ENCODE measurements at regions not wholly inside any gene's neighbourhood (a gene's known extent, or its start where the extent isn't known, plus 50 kb on each side); places are given as distances from the start of the nearest gene placed in this dataset.
A peak's percentile ranks its signal among the peaks of the same experiment; 100 is the strongest.

DNA sequence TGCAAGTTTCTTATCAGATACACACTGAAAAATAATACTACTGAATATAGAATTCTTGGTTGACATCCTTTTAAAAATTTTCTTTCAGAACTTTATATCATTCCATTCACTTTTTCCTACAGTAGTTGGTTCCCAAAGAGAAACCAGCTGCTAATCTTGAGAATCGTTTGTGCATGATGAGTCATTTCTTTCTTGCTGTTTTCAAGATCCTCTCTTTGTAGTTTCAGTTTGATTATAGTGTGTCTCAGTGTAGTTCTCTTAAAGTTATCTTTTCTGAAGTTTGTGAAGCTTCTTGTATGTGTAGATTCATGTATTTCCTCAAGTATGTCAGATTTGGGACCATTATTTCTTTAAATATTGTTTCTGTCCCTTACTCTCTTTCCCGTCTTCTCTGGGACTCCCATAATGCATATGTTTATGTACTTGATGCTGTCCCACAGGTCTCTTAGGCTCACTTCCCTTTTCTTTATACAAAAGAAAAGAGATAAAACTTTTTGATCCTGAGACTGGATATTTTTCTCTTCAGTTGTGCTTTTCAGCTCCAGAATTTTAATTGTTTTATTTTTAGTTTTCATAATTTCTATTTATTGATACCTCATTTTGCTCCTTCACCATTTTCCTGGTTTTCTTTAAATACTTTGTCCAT lies 801.0 kb downstream of the TDRD15 start:
- 48 to 79% (median 62%) methylated on average over 2 of the region's 2 CpGs for WGBS, 5 donors

DNA sequence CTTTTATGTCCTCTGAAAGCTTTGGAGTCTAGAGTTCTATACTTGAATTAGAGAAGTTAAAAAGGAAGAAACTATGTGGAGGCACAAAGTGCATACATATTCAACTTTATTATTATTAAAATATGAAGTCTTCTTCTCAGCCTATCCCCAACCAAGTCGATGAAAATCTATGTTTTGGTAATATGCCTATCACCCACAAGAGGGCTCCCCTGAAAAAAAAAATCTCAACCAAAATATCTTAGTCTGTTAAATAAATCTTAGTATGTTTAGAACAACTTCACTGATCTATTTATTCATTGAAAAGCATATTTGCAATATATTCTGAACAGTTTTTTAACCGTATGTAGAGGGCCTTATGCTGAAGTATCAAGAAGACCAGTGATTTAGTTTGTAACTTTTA lies 804.5 kb downstream of the TDRD15 start:
- Histone ChIP-seq H3K36me3 (no peaks in the 10 kb centered on the region), H3K4me1 (no peaks in the 10 kb centered on the region), H3K4me3 (no peak overlapping the region), H3K27me3 (no peaks in the 10 kb centered on the region), H3K9me3 (peaks cover 0 to 19% (median 15%) of the 10 kb centered on the region in 4 donors), H3K27ac (no peak overlapping the region)
- TF ChIP-seq POLR2A (IDR thresholded peaks at IDR 0.05) (no peak), POLR2AphosphoS5 (IDR thresholded peaks at IDR 0.05) (no peak), EP300 (IDR thresholded peaks at IDR 0.05) (no peak)
- TF ChIP-seq, protein P1, sequence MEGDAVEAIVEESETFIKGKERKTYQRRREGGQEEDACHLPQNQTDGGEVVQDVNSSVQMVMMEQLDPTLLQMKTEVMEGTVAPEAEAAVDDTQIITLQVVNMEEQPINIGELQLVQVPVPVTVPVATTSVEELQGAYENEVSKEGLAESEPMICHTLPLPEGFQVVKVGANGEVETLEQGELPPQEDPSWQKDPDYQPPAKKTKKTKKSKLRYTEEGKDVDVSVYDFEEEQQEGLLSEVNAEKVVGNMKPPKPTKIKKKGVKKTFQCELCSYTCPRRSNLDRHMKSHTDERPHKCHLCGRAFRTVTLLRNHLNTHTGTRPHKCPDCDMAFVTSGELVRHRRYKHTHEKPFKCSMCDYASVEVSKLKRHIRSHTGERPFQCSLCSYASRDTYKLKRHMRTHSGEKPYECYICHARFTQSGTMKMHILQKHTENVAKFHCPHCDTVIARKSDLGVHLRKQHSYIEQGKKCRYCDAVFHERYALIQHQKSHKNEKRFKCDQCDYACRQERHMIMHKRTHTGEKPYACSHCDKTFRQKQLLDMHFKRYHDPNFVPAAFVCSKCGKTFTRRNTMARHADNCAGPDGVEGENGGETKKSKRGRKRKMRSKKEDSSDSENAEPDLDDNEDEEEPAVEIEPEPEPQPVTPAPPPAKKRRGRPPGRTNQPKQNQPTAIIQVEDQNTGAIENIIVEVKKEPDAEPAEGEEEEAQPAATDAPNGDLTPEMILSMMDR (IDR thresholded peaks at IDR 0.05): no peak
- intact Hi-C loops (cut with DNase I; ENCODE audit: low total_unique reads): no loop called here
- DNase-seq: no peak
- WGBS, 5 donors: 64 to 78% (median 72%) methylated on average over 2 of the region's 2 CpGs

More for the DNA sequence above, 801.0 kb downstream of the TDRD15 start:
- H3K27me3 ChIP-seq: no peaks in the 10 kb centered on the region
- intact Hi-C loops (cut with DNase I; ENCODE audit: low total_unique reads): no loop called here
- DNase-seq: no peak
- H3K4me3 ChIP-seq: no peak overlapping the region
- no peaks in the 10 kb centered on the region for H3K4me1 ChIP-seq
- no peak for TF ChIP-seq POLR2A (IDR thresholded peaks at IDR 0.05)
- TF ChIP-seq EP300 (IDR thresholded peaks at IDR 0.05): no peak
- TF ChIP-seq, protein P1 (IDR thresholded peaks at IDR 0.05): no peak
- no peak for TF ChIP-seq POLR2AphosphoS5 (IDR thresholded peaks at IDR 0.05)
- H3K9me3 ChIP-seq: peaks cover 0 to 24% (median 15%) of the 10 kb centered on the region in 4 donors
- no peaks in the 10 kb centered on the region for H3K36me3 ChIP-seq
- no peak overlapping the region for H3K27ac ChIP-seq

DNA sequence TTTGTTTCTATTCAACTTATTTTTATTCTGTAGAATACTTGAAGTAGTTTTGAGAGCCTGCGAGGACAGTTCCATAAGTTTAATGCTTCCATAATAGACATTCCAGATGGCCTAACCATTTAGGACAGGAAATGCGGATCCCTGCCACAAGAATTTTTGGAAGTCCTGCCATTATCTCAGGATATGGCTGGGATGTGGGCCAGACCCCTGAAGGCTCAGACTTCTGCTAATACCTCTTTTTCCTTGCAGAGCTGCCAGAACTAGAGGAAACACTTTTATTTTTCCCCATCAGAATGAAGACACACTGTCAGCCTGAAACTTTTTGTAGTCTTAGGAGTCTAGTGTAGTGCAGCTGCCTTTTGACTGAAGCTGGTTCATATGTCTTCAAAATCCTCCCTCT lies 806.5 kb downstream of the TDRD15 start:
- no peaks in the 10 kb centered on the region for H3K27me3 ChIP-seq

DNA sequence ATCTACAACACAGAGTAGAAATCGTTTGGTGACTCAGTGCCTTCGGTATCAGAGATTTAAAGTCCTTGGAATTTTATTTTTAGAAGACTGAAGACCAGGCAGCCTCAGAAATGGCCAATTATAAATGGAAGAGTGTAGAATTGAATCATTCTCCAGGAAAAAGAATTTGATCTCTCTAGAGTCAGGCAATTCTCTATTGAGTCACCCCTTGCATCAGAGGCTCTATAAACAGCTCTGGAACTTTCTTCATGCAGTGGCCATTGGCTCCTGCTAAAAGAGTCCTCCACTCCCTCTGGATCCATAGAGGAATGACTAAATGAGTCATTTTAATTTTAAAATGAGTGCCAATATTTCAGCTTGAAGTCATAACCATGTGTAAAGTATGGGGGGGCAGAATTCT lies 816.2 kb downstream of the TDRD15 start:
- TF ChIP-seq EP300 (IDR thresholded peaks at IDR 0.05): no peak
- TF ChIP-seq, protein P1 (IDR thresholded peaks at IDR 0.05): no peak
- no peak for TF ChIP-seq POLR2A (IDR thresholded peaks at IDR 0.05)
- no peak for TF ChIP-seq POLR2AphosphoS5 (IDR thresholded peaks at IDR 0.05)
- no peaks in the 10 kb centered on the region for H3K9me3 ChIP-seq
- no peak overlapping the region for H3K4me3 ChIP-seq
- no peaks in the 10 kb centered on the region for H3K4me1 ChIP-seq
- no peak for DNase-seq
- H3K36me3 ChIP-seq: no peaks in the 10 kb centered on the region
- 71 to 82% (median 79%) methylated on average over 2 of the region's 2 CpGs for WGBS, 5 donors
- no peak overlapping the region for H3K27ac ChIP-seq
- intact Hi-C loops (cut with DNase I; ENCODE audit: low total_unique reads): no loop called here
- H3K27me3 ChIP-seq: no peaks in the 10 kb centered on the region

More for the DNA sequence above, 806.5 kb downstream of the TDRD15 start:
- WGBS, 5 donors: 65 to 86% (median 75%) methylated on average over 2 of the region's 2 CpGs
- peaks cover 0 to 10% (median 10%) of the 10 kb centered on the region in 4 donors for H3K9me3 ChIP-seq
- H3K36me3 ChIP-seq: no peaks in the 10 kb centered on the region
- intact Hi-C loops (cut with DNase I; ENCODE audit: low total_unique reads): no loop called here
- H3K4me1 ChIP-seq: no peaks in the 10 kb centered on the region
- TF ChIP-seq POLR2AphosphoS5 (IDR thresholded peaks at IDR 0.05) (no peak), POLR2A (IDR thresholded peaks at IDR 0.05) (no peak), EP300 (IDR thresholded peaks at IDR 0.05) (no peak)
- TF ChIP-seq, protein P1 (IDR thresholded peaks at IDR 0.05): no peak
- H3K4me3 ChIP-seq: no peak overlapping the region
- H3K27ac ChIP-seq: no peak overlapping the region
- DNase-seq: peak in 1 of 2 donors; percentile 45
